GM19351 (cell line): ENCODE measurements at regions not wholly inside any gene's neighbourhood (a gene's known extent, or its start where the extent isn't known, plus 50 kb on each side); places are given as distances from the start of the nearest gene placed in this dataset.

Experiments used
- ATAC-seq: cut with Tn5 transposase; IDR thresholded peaks from one replicate; pipeline ENCODE4 v1.9.1; 2021; ENCODE audit warnings: mild to moderate bottlenecking, moderate library complexity; ENCODE audit not compliant: unreplicated experiment

GRCh38 chr1:168782559-168783116, 53.6 kb upstream of the DPT start:
- no peak for ATAC-seq

- no peak for ATAC-seq
Observed at GRCh38 chr1:168783458-168784210, 54.6 kb upstream of the DPT start.

- no peak for ATAC-seq
Observed at GRCh38 chr1:168786476-168787330, 57.7 kb upstream of the DPT start.

- no peak for ATAC-seq
Observed at GRCh38 chr1:168788258-168788657, 59.3 kb upstream of the DPT start.

- ATAC-seq: no peak
Observed at GRCh38 chr1:168789501-168789900, 60.5 kb upstream of the DPT start.

GRCh38 chr1:168792142-168792541, 63.1 kb upstream of the DPT start:
- peak; percentile 60 for ATAC-seq

GRCh38 chr1:168792592-168793125, 63.7 kb upstream of the DPT start:
- no peak for ATAC-seq

GRCh38 chr1:168794057-168794456, 65.1 kb upstream of the DPT start:
- ATAC-seq: no peak

- no peak for ATAC-seq
Observed at GRCh38 chr1:168795681-168796080, 66.7 kb upstream of the DPT start.

- no peak for ATAC-seq
Observed at GRCh38 chr1:168799927-168800605, 71.1 kb upstream of the DPT start.

- ATAC-seq: no peak
Observed at GRCh38 chr1:168801032-168801745, 72.2 kb upstream of the DPT start.

GRCh38 chr1:168803806-168804510, 75.0 kb upstream of the DPT start:
- no peak for ATAC-seq

GRCh38 chr1:168806952-168807351, 77.9 kb upstream of the DPT start:
- ATAC-seq: no peak

- ATAC-seq: no peak
Observed at GRCh38 chr1:168811176-168811575, 82.2 kb upstream of the DPT start.

GRCh38 chr1:168819668-168820067, 90.7 kb upstream of the DPT start:
- no peak for ATAC-seq

- ATAC-seq: no peak
Observed at GRCh38 chr1:168821434-168821833, 92.4 kb upstream of the DPT start.

- no peak for ATAC-seq
Observed at GRCh38 chr1:168822911-168823310, 93.9 kb upstream of the DPT start.

- no peak for ATAC-seq
Observed at GRCh38 chr1:168823988-168824387, 95.0 kb upstream of the DPT start.

- peak; percentile 74 for ATAC-seq
Observed at GRCh38 chr1:168824418-168825065, 95.5 kb upstream of the DPT start.
